SK-N-SH treated with all-trans-retinoic acid at 6 μM for 48 hours (cell line): ENCODE measurements at regions not wholly inside any gene's neighbourhood (a gene's known extent, or its start where the extent isn't known, plus 50 kb on each side); places are given as distances from the start of the nearest gene placed in this dataset.

ENCODE experiments used
- ATAC-seq: fragments of 200-7000 bp; cut with Tn5 transposase; 3 replicates; pipeline ENCODE4 v1.9.1; 2020; ENCODE audit warnings: mild to moderate bottlenecking, moderate library complexity
- ARNTL ChIP-seq: fragments of 450-650 bp; formaldehyde crosslinking; IDR thresholded peaks from 2 replicates; pipeline ENCODE4 v1.5.0; 2020; ENCODE audit warnings: low read depth, mild to moderate bottlenecking, moderate library complexity, borderline replicate concordance
- BACH2 ChIP-seq: fragments of 250-450 bp; sonication (Bioruptor Pico); IDR thresholded peaks from 2 replicates; pipeline ENCODE4 v1.9.0; 2021; ENCODE audit warnings: mild to moderate bottlenecking, borderline replicate concordance
- CREB5 ChIP-seq: fragments of 250-450 bp; sonication (Bioruptor Pico); IDR thresholded peaks from 2 replicates; pipeline ENCODE4 v1.5.1; 2020; ENCODE audit warnings: low read depth, mild to moderate bottlenecking, moderate library complexity
- CSDC2 ChIP-seq: fragments of 250-450 bp; sonication (Bioruptor Pico); IDR thresholded peaks from 2 replicates; pipeline ENCODE4 v1.5.0; 2020; ENCODE audit warnings: mild to moderate bottlenecking, moderate library complexity
- ESRRG ChIP-seq: fragments of 250-450 bp; sonication (Bioruptor Pico); IDR thresholded peaks from 2 replicates; pipeline ENCODE4 v1.6.1; 2021; ENCODE audit warnings: mild to moderate bottlenecking
- GLIS3 ChIP-seq: fragments of 250-450 bp; sonication (Bioruptor Pico); IDR thresholded peaks from 2 replicates; pipeline ENCODE4 v1.5.0; 2020; ENCODE audit warnings: mild to moderate bottlenecking, moderate library complexity
- ISL1 ChIP-seq: fragments of 250-450 bp; sonication (Bioruptor Pico); IDR thresholded peaks from 2 replicates; pipeline ENCODE4 v2.1.2; 2022; ENCODE audit warnings: mild to moderate bottlenecking, moderate library complexity
- OSR1 ChIP-seq: fragments of 250-450 bp; sonication (Bioruptor Pico); IDR thresholded peaks from 2 replicates; pipeline ENCODE4 v1.8.0; 2022; ENCODE audit warnings: moderate library complexity, mild to moderate bottlenecking, inconsistent platforms
- PATZ1 ChIP-seq: fragments of 250-450 bp; sonication (Bioruptor Pico); IDR thresholded peaks from 2 replicates; pipeline ENCODE4 v1.8.0; 2020; ENCODE audit warnings: mild to moderate bottlenecking, moderate library complexity, borderline replicate concordance
- POU6F1 ChIP-seq: fragments of 250-450 bp; sonication (Bioruptor Pico); IDR thresholded peaks from 2 replicates; pipeline ENCODE4 v1.8.0; 2021; ENCODE audit warnings: low read depth, mild to moderate bottlenecking, moderate library complexity, borderline replicate concordance
- PPARA ChIP-seq: fragments of 250-450 bp; sonication (Bioruptor Pico); IDR thresholded peaks from 2 replicates; pipeline ENCODE4 v1.5.0; 2020; ENCODE audit warnings: mild to moderate bottlenecking, borderline replicate concordance
- RARB ChIP-seq: fragments of 250-450 bp; sonication (Bioruptor Pico); IDR thresholded peaks from 2 replicates; pipeline ENCODE4 v1.8.0; 2021; ENCODE audit warnings: mild to moderate bottlenecking, moderate library complexity
- SNAI2 ChIP-seq: fragments of 250-450 bp; sonication (Bioruptor Pico); IDR thresholded peaks from 2 replicates; pipeline ENCODE4 v1.5.0; 2020; ENCODE audit warnings: mild to moderate bottlenecking, moderate library complexity
- TOX ChIP-seq: fragments of 250-450 bp; sonication (Bioruptor Pico); IDR thresholded peaks from 2 replicates; pipeline ENCODE4 v1.8.0; 2021; ENCODE audit warnings: mild to moderate bottlenecking, moderate library complexity, borderline replicate concordance
- TSHZ2 ChIP-seq: fragments of 250-450 bp; sonication (Bioruptor Pico); IDR thresholded peaks from 2 replicates; pipeline ENCODE4 v1.5.0; 2020; ENCODE audit warnings: mild to moderate bottlenecking, moderate library complexity
- ZC3H10 ChIP-seq: fragments of 250-450 bp; sonication (Bioruptor Pico); IDR thresholded peaks from 2 replicates; pipeline ENCODE4 v1.5.1; 2021; ENCODE audit warnings: mild to moderate bottlenecking, moderate library complexity
- ZFP3 ChIP-seq: fragments of 250-450 bp; sonication (Bioruptor Pico); IDR thresholded peaks from 2 replicates; pipeline ENCODE4 v1.5.0; 2020; ENCODE audit warnings: mild to moderate bottlenecking, moderate library complexity
- ZFP30 ChIP-seq: fragments of 450-650 bp; formaldehyde crosslinking; IDR thresholded peaks from 2 replicates; pipeline ENCODE4 v1.5.0; 2022; ENCODE audit warnings: mild to moderate bottlenecking, moderate library complexity
- ZNF70 ChIP-seq: fragments of 450-650 bp; formaldehyde crosslinking; IDR thresholded peaks from 2 replicates; pipeline ENCODE4 v1.5.0; 2020; ENCODE audit warnings: mild to moderate bottlenecking, moderate library complexity
- ZNF8 ChIP-seq: fragments of 450-650 bp; formaldehyde crosslinking; IDR thresholded peaks from 2 replicates; pipeline ENCODE4 v1.5.0; 2020; ENCODE audit warnings: mild to moderate bottlenecking, moderate library complexity

- no peak for ATAC-seq
- TF ChIP-seq GLIS3 (CRISPR knock-in tag) (no peak), TSHZ2 (CRISPR knock-in tag) (no peak), ISL1 (CRISPR knock-in tag) (no peak), RARB (CRISPR knock-in tag) (no peak), OSR1 (CRISPR knock-in tag) (no peak), CSDC2 (CRISPR knock-in tag) (no peak), ARNTL (CRISPR knock-in tag) (no peak), PPARA (CRISPR knock-in tag) (no peak), ZFP30 (CRISPR knock-in tag) (no peak), ZNF70 (CRISPR knock-in tag) (no peak), SNAI2 (CRISPR knock-in tag) (no peak), ZNF8 (no peak), TOX (CRISPR knock-in tag) (no peak), CREB5 (CRISPR knock-in tag) (no peak), POU6F1 (CRISPR knock-in tag) (no peak), BACH2 (no peak), PATZ1 (CRISPR knock-in tag) (no peak)
- TF ChIP-seq, all 23 proteins: peak for 0
These were observed 144.2 kb upstream of the EEA1 start for GRCh38 chr12:93073324-93073723.

- no peak for TF ChIP-seq POU6F1 (CRISPR knock-in tag)
- no peak for TF ChIP-seq ZFP30 (CRISPR knock-in tag)
- no peak for TF ChIP-seq ESRRG (CRISPR knock-in tag)
- no peak for TF ChIP-seq PPARA (CRISPR knock-in tag)
- no peak for ATAC-seq
These were observed 149.0 kb upstream of the EEA1 start for GRCh38 chr12:93078059-93078458.

- no peak for ATAC-seq
- no peak for TF ChIP-seq TSHZ2 (CRISPR knock-in tag)
- TF ChIP-seq ISL1 (CRISPR knock-in tag): no peak
- TF ChIP-seq ZNF70 (CRISPR knock-in tag): no peak
- TF ChIP-seq TOX (CRISPR knock-in tag): no peak
- no peak for TF ChIP-seq ZFP30 (CRISPR knock-in tag)
- no peak for TF ChIP-seq CSDC2 (CRISPR knock-in tag)
- no peak for TF ChIP-seq RARB (CRISPR knock-in tag)
- no peak for TF ChIP-seq ESRRG (CRISPR knock-in tag)
- TF ChIP-seq ZNF8: no peak
- no peak for TF ChIP-seq PPARA (CRISPR knock-in tag)
- TF ChIP-seq ZC3H10: no peak
- TF ChIP-seq ZFP3 (CRISPR knock-in tag): no peak
- no peak for TF ChIP-seq SNAI2 (CRISPR knock-in tag)
- TF ChIP-seq GLIS3 (CRISPR knock-in tag): no peak
- TF ChIP-seq ARNTL (CRISPR knock-in tag): no peak
- TF ChIP-seq CREB5 (CRISPR knock-in tag): no peak
These were observed 149.5 kb upstream of the EEA1 start for GRCh38 chr12:93078577-93078976.
